HG03521 (cell line): ENCODE measurements at regions not wholly inside any gene's neighbourhood (a gene's known extent, or its start where the extent isn't known, plus 50 kb on each side); places are given as distances from the start of the nearest gene placed in this dataset.

ENCODE experiments used
- ATAC-seq: cut with Tn5 transposase; IDR thresholded peaks from one replicate; pipeline ENCODE4 v1.9.1; 2021; ENCODE audit warnings: mild to moderate bottlenecking, moderate library complexity; ENCODE audit not compliant: unreplicated experiment

DNA sequence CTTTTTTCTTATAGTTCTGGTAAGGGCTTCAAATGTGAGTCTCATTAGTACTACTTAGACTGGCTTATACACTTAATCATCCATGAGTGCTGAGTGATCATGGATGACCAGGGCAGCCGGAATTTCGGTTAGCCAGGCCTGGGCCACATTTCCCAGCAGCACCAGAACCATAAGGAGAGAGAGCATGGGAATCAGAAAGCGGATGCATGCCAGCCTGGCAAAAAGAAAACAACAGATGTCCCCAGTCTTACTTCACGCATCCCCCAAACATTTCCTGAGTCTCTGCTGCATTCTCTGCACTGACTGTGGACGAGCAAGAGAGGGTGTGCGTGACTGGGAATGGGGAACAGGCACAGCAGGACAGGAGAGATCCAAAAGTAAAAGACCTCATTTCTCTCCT is 371.1 kb upstream of the ZNF608 start:
- ATAC-seq, result no peak

DNA sequence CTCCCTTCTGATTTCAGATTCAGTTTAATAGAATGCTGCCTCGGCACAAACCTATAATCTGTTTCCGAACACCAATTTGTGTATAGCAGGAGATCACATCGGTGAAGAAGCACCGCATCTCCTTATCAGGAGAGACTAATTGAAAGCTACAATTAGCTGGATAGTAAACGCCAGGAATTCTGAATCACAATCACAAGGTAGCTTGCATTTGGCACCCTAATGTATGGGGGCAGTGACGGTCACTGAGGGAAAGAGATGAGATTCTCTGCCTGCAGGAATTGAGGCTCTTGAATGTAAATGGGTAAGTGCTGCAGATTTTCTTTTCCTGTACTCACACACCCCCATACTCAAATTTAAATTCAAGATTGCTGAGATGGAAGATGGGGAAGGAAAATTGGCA is 373.6 kb upstream of the ZNF608 start:
- no peak for ATAC-seq

DNA sequence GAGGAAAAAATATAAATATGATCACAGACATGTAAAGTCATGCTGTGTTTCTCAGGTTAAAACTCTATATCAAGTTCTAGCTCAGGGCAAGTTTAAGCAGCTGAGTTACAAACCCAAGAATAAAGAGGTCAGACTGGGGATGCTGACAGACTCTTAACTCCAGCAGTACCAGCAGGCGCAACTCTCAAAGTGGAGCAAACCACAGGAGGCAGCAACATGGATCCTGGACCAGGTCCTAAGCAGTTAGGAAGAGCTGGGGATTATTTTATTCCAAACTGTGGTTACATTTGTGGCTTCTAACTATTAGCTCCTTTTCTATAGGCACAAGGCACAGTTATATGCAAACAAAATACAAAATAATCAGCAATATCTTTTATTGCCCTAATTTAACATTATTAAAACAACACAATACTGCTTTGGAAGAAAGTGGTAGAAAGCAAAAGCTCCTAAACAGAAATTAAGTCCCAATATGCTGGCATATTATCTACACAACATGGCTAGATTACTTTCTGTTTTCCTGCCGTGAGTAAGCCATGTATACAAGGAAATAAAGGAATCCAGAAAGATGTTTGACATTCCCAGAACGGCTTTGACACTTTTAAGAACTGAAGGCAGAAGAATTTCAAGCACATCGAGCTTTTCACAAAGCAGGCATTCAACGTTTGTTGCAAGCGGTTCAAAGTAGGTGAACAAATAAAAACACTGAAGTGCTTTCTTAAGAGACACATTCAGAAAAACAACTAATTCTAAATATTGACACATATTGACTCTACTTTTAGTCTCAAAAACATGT is 378.8 kb upstream of the ZNF608 start:
- ATAC-seq, result no peak

GRCh38 chr5:125126050-125126449 is 379.6 kb upstream of the ZNF608 start:
- ATAC-seq, result no peak

GRCh38 chr5:125129151-125129806 is 382.8 kb upstream of the ZNF608 start:
- no peak for ATAC-seq

GRCh38 chr5:125130591-125130990 is 384.2 kb upstream of the ZNF608 start:
- no peak for ATAC-seq

DNA sequence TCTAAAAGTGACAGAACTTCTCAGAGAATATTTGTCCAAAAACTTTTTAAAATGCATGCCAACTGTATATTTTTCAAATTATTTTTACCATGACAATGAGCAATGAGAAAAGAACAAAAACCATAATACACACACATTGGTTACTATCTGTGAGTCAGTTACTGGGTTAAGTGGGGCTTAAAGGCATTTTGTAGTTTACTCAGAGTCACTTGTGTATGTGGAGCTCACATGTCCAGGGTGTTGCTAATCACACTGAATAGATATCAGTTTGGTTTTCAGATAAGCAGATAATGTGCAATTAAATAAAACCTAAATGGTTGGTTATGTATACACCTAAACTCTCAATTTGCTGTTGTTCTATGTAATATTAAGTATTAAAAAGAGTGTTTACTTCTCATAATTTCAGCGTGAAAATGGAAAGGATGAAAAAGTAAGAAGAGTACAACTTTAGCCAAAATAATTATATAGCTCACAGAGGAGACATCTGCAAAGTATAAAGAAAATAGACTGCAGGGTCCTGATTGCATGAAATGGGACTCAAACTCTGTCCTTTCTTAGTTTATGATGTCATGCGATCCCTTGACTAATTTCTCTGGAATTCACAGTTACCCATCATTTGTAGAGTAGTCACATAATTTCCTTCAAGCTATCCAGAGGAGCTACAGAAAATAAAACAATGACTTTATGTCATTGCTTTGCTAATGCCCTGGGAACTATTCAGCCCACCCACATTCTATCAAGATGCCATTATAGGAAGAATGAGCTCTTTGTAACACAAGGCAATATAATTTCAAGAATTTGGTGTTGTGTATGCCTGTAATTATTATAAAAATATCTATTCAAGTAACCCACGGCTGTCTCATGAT is 388.0 kb upstream of the ZNF608 start:
- ATAC-seq, result no peak

- ATAC-seq, result no peak
These were observed 391.1 kb upstream of the ZNF608 start for GRCh38 chr5:125137535-125137934.

GRCh38 chr5:125138266-125138665 is 391.8 kb upstream of the ZNF608 start:
- no peak for ATAC-seq

- ATAC-seq, result no peak
These were observed 393.2 kb upstream of the ZNF608 start for GRCh38 chr5:125139590-125139989.

DNA sequence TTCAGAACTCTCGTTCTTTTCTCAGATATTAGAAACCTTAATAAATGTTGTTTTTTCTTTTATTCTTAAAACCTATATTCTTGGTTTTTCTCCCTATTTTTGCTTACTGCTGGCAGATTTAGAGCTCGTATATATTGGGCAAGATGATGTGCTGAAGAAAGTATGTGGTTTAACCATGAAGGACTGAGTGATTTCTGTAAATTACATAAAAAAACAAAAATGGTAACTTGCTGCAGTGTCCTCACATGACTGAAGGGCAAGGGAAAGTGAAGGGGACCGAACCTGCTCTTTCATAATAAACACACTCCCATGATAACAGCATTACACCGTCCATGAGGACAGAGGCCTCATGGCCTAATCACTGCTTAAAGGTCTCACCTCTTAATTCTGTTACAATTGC is 393.8 kb upstream of the ZNF608 start:
- no peak for ATAC-seq

DNA sequence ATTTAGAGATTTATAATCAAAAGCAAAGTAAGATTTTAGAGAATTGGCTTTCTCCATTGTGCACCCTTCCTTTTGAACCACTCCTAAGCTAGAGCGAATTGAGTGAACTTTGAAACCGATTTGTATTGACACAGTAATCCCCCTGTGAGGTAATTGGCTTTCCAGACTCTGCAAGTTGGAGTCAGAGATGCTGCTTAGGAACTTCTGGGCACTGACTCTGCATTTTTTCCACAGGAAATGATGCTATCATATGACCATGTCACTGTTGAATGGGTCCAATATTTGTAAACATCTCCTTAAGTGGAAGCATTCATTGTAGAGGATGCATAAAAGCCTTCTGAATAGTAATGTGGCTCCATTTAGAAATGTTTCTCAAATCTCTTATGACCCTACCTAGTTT is 394.4 kb upstream of the ZNF608 start:
- ATAC-seq, result no peak

DNA sequence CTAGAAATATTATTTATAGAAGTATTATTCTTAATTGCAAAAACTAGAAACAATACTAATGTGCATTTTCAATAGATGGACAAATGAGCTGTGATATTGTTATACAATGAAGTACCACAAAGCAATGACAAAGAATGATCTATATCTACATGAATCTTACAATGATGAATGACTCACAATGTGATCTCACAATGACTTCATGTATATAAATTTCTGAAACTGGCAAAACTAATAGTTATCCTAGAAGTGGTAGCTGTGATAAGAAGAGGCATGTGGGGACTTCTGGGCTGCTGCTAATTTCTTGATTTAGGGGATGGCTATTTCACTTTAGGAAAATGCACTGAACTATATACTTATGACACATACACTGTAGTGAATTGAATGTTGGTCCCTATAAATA is 396.0 kb upstream of the ZNF608 start:
- no peak for ATAC-seq

DNA sequence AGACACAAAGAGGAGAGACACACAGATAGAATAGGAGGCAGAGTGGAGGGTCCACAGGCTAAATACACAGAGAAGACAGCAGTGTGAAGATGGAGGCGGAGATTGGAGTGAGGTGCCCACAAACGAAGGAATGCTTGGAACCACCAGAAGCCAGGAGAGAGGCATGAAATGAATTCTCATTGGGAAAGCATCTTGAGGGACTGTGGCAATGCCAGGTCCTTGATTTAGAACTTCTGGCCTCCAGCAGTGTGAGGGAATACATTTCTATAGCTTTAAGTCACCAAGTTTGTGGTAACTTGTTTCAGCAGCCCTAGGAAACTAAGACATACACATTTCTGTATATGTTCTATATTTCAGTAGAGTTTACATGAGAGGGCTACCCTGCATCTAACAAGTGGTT is 396.6 kb upstream of the ZNF608 start:
- ATAC-seq, result no peak

DNA sequence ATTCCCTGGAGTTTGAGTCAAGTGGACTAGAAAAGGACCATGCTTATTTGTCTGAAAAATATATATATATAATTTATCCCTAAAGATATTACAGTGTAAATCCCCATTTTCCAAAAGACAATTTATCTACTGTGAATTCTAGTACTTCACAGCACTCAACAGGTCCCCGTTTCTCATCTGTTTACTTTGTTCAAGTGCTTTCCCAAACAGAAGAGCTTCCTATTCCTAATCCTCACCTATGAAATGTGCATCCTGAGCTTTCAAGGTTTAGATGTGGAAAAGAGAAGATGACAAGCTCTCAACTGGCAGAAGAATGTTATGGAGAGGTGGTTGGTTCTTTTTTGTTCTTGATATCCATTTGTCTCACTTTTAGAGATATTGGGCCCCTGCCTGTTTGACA is 401.6 kb upstream of the ZNF608 start:
- ATAC-seq, result no peak

DNA sequence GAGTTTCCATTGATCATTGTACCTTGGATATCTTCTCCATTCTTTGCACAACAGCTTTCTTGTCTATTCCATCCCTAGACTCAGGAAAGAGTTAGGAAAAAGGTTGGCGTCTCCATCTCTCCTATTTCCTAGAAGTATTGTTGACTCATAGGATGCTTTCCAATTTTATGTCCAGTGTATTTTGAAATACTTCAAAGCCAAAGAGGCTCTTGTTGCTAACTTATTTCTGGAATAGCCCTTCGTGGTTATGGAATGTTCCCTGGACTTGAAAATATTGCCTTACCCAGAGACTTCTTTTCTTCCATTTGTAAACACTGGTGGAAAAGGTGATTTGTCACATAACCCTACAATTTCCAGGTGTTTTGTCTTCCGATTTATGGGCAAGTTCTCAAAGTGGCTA is 402.3 kb upstream of the ZNF608 start:
- no peak for ATAC-seq

DNA sequence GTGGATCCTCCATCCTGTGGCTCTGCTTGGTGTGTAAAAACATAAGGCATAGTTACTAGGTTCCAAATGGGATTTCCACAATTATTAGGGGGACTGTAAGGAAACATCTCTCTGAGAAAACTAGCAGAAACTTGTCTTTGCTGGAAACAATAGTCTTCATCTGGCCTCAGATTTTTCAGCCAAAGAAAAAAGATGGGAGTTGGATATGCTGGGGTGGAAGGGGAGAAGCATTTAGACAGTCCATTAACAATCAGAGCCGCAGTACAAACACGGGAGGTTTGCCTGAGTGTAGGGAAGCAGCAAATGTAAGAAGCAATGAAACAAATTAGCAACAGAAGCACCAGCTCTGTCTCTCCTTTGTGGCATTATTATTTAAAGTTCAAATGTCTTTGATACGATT is 402.7 kb upstream of the ZNF608 start:
- ATAC-seq, result no peak

GRCh38 chr5:125149527-125149926 is 403.1 kb upstream of the ZNF608 start:
- no peak for ATAC-seq

- no peak for ATAC-seq
These were observed 403.7 kb upstream of the ZNF608 start for GRCh38 chr5:125150041-125150669.

DNA sequence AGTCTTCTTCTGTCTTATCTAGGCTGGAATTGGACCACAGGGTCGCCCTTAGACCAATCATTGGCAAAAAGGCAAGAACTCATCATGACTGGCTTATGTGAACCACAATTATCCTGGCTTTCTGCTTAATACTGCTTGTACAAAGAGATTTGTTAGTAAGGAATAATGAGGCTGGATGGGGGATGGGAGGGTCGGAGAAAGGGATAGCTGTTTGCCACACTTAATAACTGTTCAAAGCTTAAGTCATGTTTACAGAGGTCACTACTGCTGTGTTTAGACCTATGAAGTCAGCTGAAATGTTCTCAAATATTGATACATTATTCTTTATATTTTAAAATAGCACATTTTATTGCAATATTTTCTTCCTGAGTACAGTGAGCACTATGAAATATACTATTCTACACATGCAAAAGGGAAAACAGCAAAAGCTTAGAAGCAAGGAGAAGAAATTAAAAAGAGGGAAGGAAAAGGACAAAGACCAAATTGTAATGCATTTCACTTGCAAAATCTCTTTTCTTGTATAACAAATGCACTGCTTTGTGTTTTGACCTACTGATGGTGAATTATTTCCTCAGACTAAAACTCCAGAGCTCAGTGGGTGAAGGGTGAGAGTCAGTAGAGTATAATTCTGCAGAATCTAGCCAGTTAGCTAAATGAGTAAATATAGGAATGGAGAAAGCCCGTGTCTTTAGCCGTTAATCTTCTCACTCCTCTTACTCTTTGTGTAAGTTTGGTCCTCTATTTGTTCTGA is 404.9 kb upstream of the ZNF608 start:
- no peak for ATAC-seq

DNA sequence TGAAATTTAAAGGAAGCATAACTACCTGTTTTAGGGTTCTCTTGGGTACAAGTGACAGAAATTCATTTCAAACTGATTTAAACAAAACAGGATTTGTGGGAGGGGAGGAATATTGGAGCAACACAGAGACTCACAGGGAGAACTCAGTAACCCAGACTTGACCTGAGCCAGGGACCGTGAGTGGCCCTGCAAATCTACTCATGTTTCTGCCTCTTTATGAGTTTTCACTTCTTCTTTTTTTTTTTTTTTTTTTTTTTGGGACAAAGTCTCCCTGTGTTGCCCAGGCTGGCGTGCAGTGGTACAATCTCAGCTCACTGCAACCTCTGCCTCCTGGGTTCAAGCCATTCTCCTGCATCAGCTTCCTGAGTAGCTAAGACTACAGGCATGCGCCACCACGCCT is 405.6 kb upstream of the ZNF608 start:
- ATAC-seq, result no peak
